ENCODE measurements at regions not wholly inside any gene's neighbourhood (a gene's known extent, or its start where the extent isn't known, plus 50 kb on each side); places are given as distances from the start of the nearest gene placed in this dataset.

GRCh38 chr4:180925805-180926204 lies 1317.4 kb upstream of the TENM3 start:
- DNase-seq (ENCODE audit: low read depth) = no peak

- DNase-seq (ENCODE audit: low read depth) = no peak
These were observed 1316.9 kb upstream of the TENM3 start for GRCh38 chr4:180926277-180926676.

GRCh38 chr4:180932370-180933001 lies 1310.7 kb upstream of the TENM3 start:
- DNase-seq (ENCODE audit: low read depth) = no peak

GRCh38 chr4:180937083-180937482 lies 1306.1 kb upstream of the TENM3 start:
- DNase-seq (ENCODE audit: low read depth) = no peak

- no peak for DNase-seq (ENCODE audit: low read depth)
These were observed 1302.5 kb upstream of the TENM3 start for GRCh38 chr4:180940680-180941079.

- no peak for DNase-seq (ENCODE audit: low read depth)
These were observed 1300.8 kb upstream of the TENM3 start for GRCh38 chr4:180942367-180942916.

GRCh38 chr4:180946188-180946587 lies 1297.0 kb upstream of the TENM3 start:
- no peak for DNase-seq (ENCODE audit: low read depth)

GRCh38 chr4:180947425-180947824 lies 1295.8 kb upstream of the TENM3 start:
- DNase-seq (ENCODE audit: low read depth) = no peak

- DNase-seq (ENCODE audit: low read depth) = no peak
These were observed 1293.6 kb upstream of the TENM3 start for GRCh38 chr4:180949424-180950213.

- no peak for DNase-seq (ENCODE audit: low read depth)
These were observed 1292.8 kb upstream of the TENM3 start for GRCh38 chr4:180950377-180950776.

GRCh38 chr4:180951312-180951711 lies 1291.9 kb upstream of the TENM3 start:
- no peak for DNase-seq (ENCODE audit: low read depth)

- no peak for DNase-seq (ENCODE audit: low read depth)
These were observed 1289.6 kb upstream of the TENM3 start for GRCh38 chr4:180953572-180953971.

GRCh38 chr4:180960743-180961401 lies 1282.3 kb upstream of the TENM3 start:
- no peak for DNase-seq (ENCODE audit: low read depth)

- no peak for DNase-seq (ENCODE audit: low read depth)
These were observed 1280.9 kb upstream of the TENM3 start for GRCh38 chr4:180962268-180962667.

GRCh38 chr4:180966312-180966711 lies 1276.9 kb upstream of the TENM3 start:
- DNase-seq (ENCODE audit: low read depth) = no peak

- DNase-seq (ENCODE audit: low read depth) = no peak
These were observed 1275.3 kb upstream of the TENM3 start for GRCh38 chr4:180967936-180968335.

GRCh38 chr4:180973894-180974293 lies 1269.3 kb upstream of the TENM3 start:
- no peak for DNase-seq (ENCODE audit: low read depth)

- DNase-seq (ENCODE audit: low read depth) = no peak
These were observed 1252.3 kb upstream of the TENM3 start for GRCh38 chr4:180990931-180991330.

GRCh38 chr4:180993244-180993836 lies 1249.9 kb upstream of the TENM3 start:
- no peak for DNase-seq (ENCODE audit: low read depth)

GRCh38 chr4:180994722-180995121 lies 1248.5 kb upstream of the TENM3 start:
- DNase-seq (ENCODE audit: low read depth) = no peak

GRCh38 chr4:180999217-180999616 lies 1244.0 kb upstream of the TENM3 start:
- DNase-seq (ENCODE audit: low read depth) = no peak

GRCh38 chr4:181004056-181004455 lies 1239.1 kb upstream of the TENM3 start:
- DNase-seq (ENCODE audit: low read depth) = no peak
